ENCODE measurements at regions not wholly inside any gene's neighbourhood (a gene's known extent, or its start where the extent isn't known, plus 50 kb on each side); places are given as distances from the start of the nearest gene placed in this dataset.

GRCh38 chr5:54766748-54767147 is 218.6 kb downstream of the ESM1 start:
- DNase-seq, result no peak

GRCh38 chr5:54765165-54766028 is 220.0 kb downstream of the ESM1 start:
- DNase-seq, result no peak

GRCh38 chr5:54764102-54765090 is 221.0 kb downstream of the ESM1 start:
- DNase-seq, result no peak

GRCh38 chr5:54761213-54761701 is 224.1 kb downstream of the ESM1 start:
- DNase-seq, result no peak

- DNase-seq, result no peak
Measured at GRCh38 chr5:54760182-54760935, 225.0 kb downstream of the ESM1 start.

- no peak for DNase-seq
Measured at GRCh38 chr5:54758038-54758437, 227.4 kb downstream of the ESM1 start.

- no peak for DNase-seq
Measured at GRCh38 chr5:54757541-54757940, 227.9 kb downstream of the ESM1 start.

- DNase-seq, result no peak
Measured at GRCh38 chr5:54756796-54757402, 228.5 kb downstream of the ESM1 start.

GRCh38 chr5:54756301-54756700 is 229.1 kb downstream of the ESM1 start:
- no peak for DNase-seq

GRCh38 chr5:54754878-54755277 is 230.5 kb downstream of the ESM1 start:
- DNase-seq, result no peak

- no peak for DNase-seq
Measured at GRCh38 chr5:54754420-54754819, 231.0 kb downstream of the ESM1 start.

GRCh38 chr5:54753753-54754152 is 231.6 kb downstream of the ESM1 start:
- DNase-seq, result no peak

- peak; percentile 21 for DNase-seq
Measured at GRCh38 chr5:54753034-54753433, 232.4 kb downstream of the ESM1 start.

GRCh38 chr5:54748527-54748926 is 231.0 kb downstream of the SNX18 start:
- no peak for DNase-seq

GRCh38 chr5:54746777-54747398 is 229.3 kb downstream of the SNX18 start:
- DNase-seq, result no peak

- no peak for DNase-seq
Measured at GRCh38 chr5:54746346-54746745, 228.8 kb downstream of the SNX18 start.

GRCh38 chr5:54745599-54745998 is 228.0 kb downstream of the SNX18 start:
- DNase-seq, result peak; percentile 7

GRCh38 chr5:54743997-54744788 is 226.6 kb downstream of the SNX18 start:
- peak; percentile 81 for DNase-seq

- DNase-seq, result no peak
Measured at GRCh38 chr5:54743581-54743980, 226.0 kb downstream of the SNX18 start.

GRCh38 chr5:54742417-54742891 is 224.9 kb downstream of the SNX18 start:
- no peak for DNase-seq

- no peak for DNase-seq
Measured at GRCh38 chr5:54741711-54742110, 224.2 kb downstream of the SNX18 start.
